ENCODE measurements at regions not wholly inside any gene's neighbourhood (a gene's known extent, or its start where the extent isn't known, plus 50 kb on each side); places are given as distances from the start of the nearest gene placed in this dataset.

- H3K27ac ChIP-seq (ENCODE audit: low read depth, low read length): no peak overlapping the region
- no peaks in the 10 kb centered on the region for H3K36me3 ChIP-seq (ENCODE audit: insufficient read depth, low read length)
- no peak overlapping the region for H3K4me3 ChIP-seq (ENCODE audit: low read depth in 1 of 2, low read length in 2 of 2)
- H3K27me3 ChIP-seq (ENCODE audit: control insufficient read depth in 1 of 2, insufficient read depth in 2 of 2, low read length in 2 of 2): no peaks in the 10 kb centered on the region
- H3K4me1 ChIP-seq (ENCODE audit: insufficient read depth, low read length): peaks cover 4% of the 10 kb centered on the region
- no peak overlapping the region for H3K9ac ChIP-seq (ENCODE audit: low read length)
- H3K9me3 ChIP-seq (ENCODE audit: low read length): peaks cover 11% of the 10 kb centered on the region
Observed at GRCh38 chr2:237150186-237150585, 64.5 kb downstream of the COPS8 start.

GRCh38 chr2:237150831-237151375, 65.2 kb downstream of the COPS8 start:
- H3K27ac ChIP-seq (ENCODE audit: low read depth, low read length): no peak overlapping the region
- peaks cover 5% of the 10 kb centered on the region for H3K4me1 ChIP-seq (ENCODE audit: insufficient read depth, low read length)
- peaks cover 11% of the 10 kb centered on the region for H3K9me3 ChIP-seq (ENCODE audit: low read length)
- H3K9ac ChIP-seq (ENCODE audit: low read length): no peak overlapping the region
- no peaks in the 10 kb centered on the region for H3K27me3 ChIP-seq (ENCODE audit: control insufficient read depth in 1 of 2, insufficient read depth in 2 of 2, low read length in 2 of 2)
- H3K4me3 ChIP-seq (ENCODE audit: low read depth in 1 of 2, low read length in 2 of 2): no peak overlapping the region
- no peaks in the 10 kb centered on the region for H3K36me3 ChIP-seq (ENCODE audit: insufficient read depth, low read length)

- Histone ChIP-seq H3K27me3 (ENCODE audit: control insufficient read depth in 1 of 2, insufficient read depth in 2 of 2, low read length in 2 of 2) (no peaks in the 10 kb centered on the region), H3K4me1 (ENCODE audit: insufficient read depth, low read length) (peaks cover 8% of the 10 kb centered on the region), H3K27ac (ENCODE audit: low read depth, low read length) (no peak overlapping the region), H3K4me3 (ENCODE audit: low read depth in 1 of 2, low read length in 2 of 2) (no peak overlapping the region), H3K9me3 (ENCODE audit: low read length) (peaks cover 7% of the 10 kb centered on the region), H3K9ac (ENCODE audit: low read length) (no peak overlapping the region), H3K36me3 (ENCODE audit: insufficient read depth, low read length) (no peaks in the 10 kb centered on the region)
Observed at GRCh38 chr2:237152361-237152760, 66.7 kb downstream of the COPS8 start.

- Histone ChIP-seq H3K36me3 (ENCODE audit: insufficient read depth, low read length) (no peaks in the 10 kb centered on the region), H3K9me3 (ENCODE audit: low read length) (no peaks in the 10 kb centered on the region), H3K27me3 (ENCODE audit: control insufficient read depth in 1 of 2, insufficient read depth in 2 of 2, low read length in 2 of 2) (no peaks in the 10 kb centered on the region), H3K27ac (ENCODE audit: low read depth, low read length) (no peak overlapping the region), H3K4me3 (ENCODE audit: low read depth in 1 of 2, low read length in 2 of 2) (no peak overlapping the region), H3K4me1 (ENCODE audit: insufficient read depth, low read length) (peaks cover 8% of the 10 kb centered on the region), H3K9ac (ENCODE audit: low read length) (no peak overlapping the region)
Observed at GRCh38 chr2:237153181-237153580, 67.5 kb downstream of the COPS8 start.

GRCh38 chr2:237154082-237154638, 68.5 kb downstream of the COPS8 start:
- Histone ChIP-seq H3K4me3 (ENCODE audit: low read depth in 1 of 2, low read length in 2 of 2) (no peak overlapping the region), H3K9me3 (ENCODE audit: low read length) (no peaks in the 10 kb centered on the region), H3K36me3 (ENCODE audit: insufficient read depth, low read length) (no peaks in the 10 kb centered on the region), H3K9ac (ENCODE audit: low read length) (no peak overlapping the region), H3K4me1 (ENCODE audit: insufficient read depth, low read length) (peaks cover 12% of the 10 kb centered on the region), H3K27ac (ENCODE audit: low read depth, low read length) (no peak overlapping the region), H3K27me3 (ENCODE audit: control insufficient read depth in 1 of 2, insufficient read depth in 2 of 2, low read length in 2 of 2) (no peaks in the 10 kb centered on the region)

- Histone ChIP-seq H3K27me3 (ENCODE audit: control insufficient read depth in 1 of 2, insufficient read depth in 2 of 2, low read length in 2 of 2) (no peaks in the 10 kb centered on the region), H3K4me1 (ENCODE audit: insufficient read depth, low read length) (peaks cover 16% of the 10 kb centered on the region), H3K36me3 (ENCODE audit: insufficient read depth, low read length) (no peaks in the 10 kb centered on the region), H3K9me3 (ENCODE audit: low read length) (no peaks in the 10 kb centered on the region), H3K4me3 (ENCODE audit: low read depth in 1 of 2, low read length in 2 of 2) (no peak overlapping the region), H3K27ac (ENCODE audit: low read depth, low read length) (no peak overlapping the region), H3K9ac (ENCODE audit: low read length) (no peak overlapping the region)
Observed at GRCh38 chr2:237154884-237155851, 69.5 kb downstream of the COPS8 start.

- Histone ChIP-seq H3K4me1 (ENCODE audit: insufficient read depth, low read length) (peaks cover 16% of the 10 kb centered on the region), H3K4me3 (ENCODE audit: low read depth in 1 of 2, low read length in 2 of 2) (no peak overlapping the region), H3K9me3 (ENCODE audit: low read length) (no peaks in the 10 kb centered on the region), H3K9ac (ENCODE audit: low read length) (no peak overlapping the region), H3K27ac (ENCODE audit: low read depth, low read length) (no peak overlapping the region), H3K36me3 (ENCODE audit: insufficient read depth, low read length) (no peaks in the 10 kb centered on the region), H3K27me3 (ENCODE audit: control insufficient read depth in 1 of 2, insufficient read depth in 2 of 2, low read length in 2 of 2) (no peaks in the 10 kb centered on the region)
Observed at GRCh38 chr2:237156031-237156856, 70.6 kb downstream of the COPS8 start.

- Histone ChIP-seq H3K4me3 (ENCODE audit: low read depth in 1 of 2, low read length in 2 of 2) (no peak overlapping the region), H3K36me3 (ENCODE audit: insufficient read depth, low read length) (no peaks in the 10 kb centered on the region), H3K27me3 (ENCODE audit: control insufficient read depth in 1 of 2, insufficient read depth in 2 of 2, low read length in 2 of 2) (no peaks in the 10 kb centered on the region), H3K9ac (ENCODE audit: low read length) (no peak overlapping the region), H3K4me1 (ENCODE audit: insufficient read depth, low read length) (peaks cover 16% of the 10 kb centered on the region), H3K9me3 (ENCODE audit: low read length) (no peaks in the 10 kb centered on the region), H3K27ac (ENCODE audit: low read depth, low read length) (no peak overlapping the region)
Observed at GRCh38 chr2:237156857-237157779, 71.4 kb downstream of the COPS8 start.

- Histone ChIP-seq H3K36me3 (ENCODE audit: insufficient read depth, low read length) (no peaks in the 10 kb centered on the region), H3K9me3 (ENCODE audit: low read length) (no peaks in the 10 kb centered on the region), H3K4me1 (ENCODE audit: insufficient read depth, low read length) (peaks cover 16% of the 10 kb centered on the region), H3K9ac (ENCODE audit: low read length) (no peak overlapping the region), H3K27ac (ENCODE audit: low read depth, low read length) (no peak overlapping the region), H3K27me3 (ENCODE audit: control insufficient read depth in 1 of 2, insufficient read depth in 2 of 2, low read length in 2 of 2) (no peaks in the 10 kb centered on the region), H3K4me3 (ENCODE audit: low read depth in 1 of 2, low read length in 2 of 2) (no peak overlapping the region)
Observed at GRCh38 chr2:237157780-237158102, 72.1 kb downstream of the COPS8 start.

GRCh38 chr2:237158194-237158593, 72.5 kb downstream of the COPS8 start:
- Histone ChIP-seq H3K27ac (ENCODE audit: low read depth, low read length) (no peak overlapping the region), H3K27me3 (ENCODE audit: control insufficient read depth in 1 of 2, insufficient read depth in 2 of 2, low read length in 2 of 2) (no peaks in the 10 kb centered on the region), H3K4me1 (ENCODE audit: insufficient read depth, low read length) (peaks cover 16% of the 10 kb centered on the region), H3K4me3 (ENCODE audit: low read depth in 1 of 2, low read length in 2 of 2) (no peak overlapping the region), H3K9me3 (ENCODE audit: low read length) (no peaks in the 10 kb centered on the region), H3K36me3 (ENCODE audit: insufficient read depth, low read length) (no peaks in the 10 kb centered on the region), H3K9ac (ENCODE audit: low read length) (no peak overlapping the region)
